Bronchial epithelial cell (primary cell): ENCODE measurements at regions not wholly inside any gene's neighbourhood (a gene's known extent, or its start where the extent isn't known, plus 50 kb on each side); places are given as distances from the start of the nearest gene placed in this dataset.

Experiments used
- DNase-seq: peaks from one replicate; pipeline ENCODE4 v3.0.0-alpha.2; 2010; ENCODE audit warnings: low read depth
- FAIRE-seq: peaks from 2 replicates; lab custom pipeline; 2011; peaks lifted over from hg19 to GRCh38; lab: Jason Lieb, UNC
- H3K27me3 ChIP-seq: 2 replicates; pipeline ENCODE4 v1.5.1; 2011; ENCODE audit warnings: low read length; ENCODE audit not compliant: control insufficient read depth, insufficient read depth
- H3K36me3 ChIP-seq: 2 replicates; pipeline ENCODE4 v1.5.1; 2011; ENCODE audit warnings: low read length; ENCODE audit not compliant: control insufficient read depth, insufficient read depth
- H3K4me3 ChIP-seq: 2 replicates; pipeline ENCODE4 v1.5.1; 2011; ENCODE audit warnings: mild to moderate bottlenecking, low read depth, low read length, control low read depth
- CTCF ChIP-seq: IDR thresholded peaks from 2 replicates; pipeline ENCODE4 v1.5.1; 2011; ENCODE audit warnings: mild to moderate bottlenecking, moderate library complexity, low read length, control low read depth, inconsistent platforms; ENCODE audit not compliant: insufficient read depth, severe bottlenecking

- no peaks in the 10 kb centered on the region for H3K27me3 ChIP-seq
- no peak overlapping the region for H3K4me3 ChIP-seq
- FAIRE-seq = no peak
- no peak for TF ChIP-seq CTCF
- H3K36me3 ChIP-seq = no peaks in the 10 kb centered on the region
- peak; percentile 12 for DNase-seq
Measured at GRCh38 chr20:7463290-7463689, 477.0 kb downstream of the HAO1 start.

GRCh38 chr20:7470912-7471311 is 469.3 kb downstream of the HAO1 start:
- Histone ChIP-seq H3K36me3 (no peaks in the 10 kb centered on the region), H3K4me3 (no peak overlapping the region), H3K27me3 (no peaks in the 10 kb centered on the region)
- TF ChIP-seq CTCF = no peak
- DNase-seq (no peak), FAIRE-seq (no peak)

GRCh38 chr20:7490288-7490687 is 450.0 kb downstream of the HAO1 start:
- H3K36me3 ChIP-seq = no peaks in the 10 kb centered on the region
- no peak for TF ChIP-seq CTCF
- DNase-seq (peak; percentile 25), FAIRE-seq (no peak)
- no peaks in the 10 kb centered on the region for H3K27me3 ChIP-seq
- H3K4me3 ChIP-seq = no peak overlapping the region

- Histone ChIP-seq H3K27me3 (no peaks in the 10 kb centered on the region), H3K36me3 (no peaks in the 10 kb centered on the region), H3K4me3 (no peak overlapping the region)
- DNase-seq (no peak), FAIRE-seq (no peak)
- no peak for TF ChIP-seq CTCF
Measured at GRCh38 chr20:7492257-7492656, 448.0 kb downstream of the HAO1 start.

- FAIRE-seq (no peak), DNase-seq (no peak)
- TF ChIP-seq CTCF = no peak
- no peak overlapping the region for H3K4me3 ChIP-seq
- H3K36me3 ChIP-seq = no peaks in the 10 kb centered on the region
- no peaks in the 10 kb centered on the region for H3K27me3 ChIP-seq
Measured at GRCh38 chr20:7493311-7493710, 446.9 kb downstream of the HAO1 start.

- FAIRE-seq = no peak
- Histone ChIP-seq H3K27me3 (no peaks in the 10 kb centered on the region), H3K36me3 (no peaks in the 10 kb centered on the region), H3K4me3 (no peak overlapping the region)
- no peak for DNase-seq
- no peak for TF ChIP-seq CTCF
Measured at GRCh38 chr20:7496394-7496991, 443.8 kb downstream of the HAO1 start.
